ENCODE measurements at regions not wholly inside any gene's neighbourhood (a gene's known extent, or its start where the extent isn't known, plus 50 kb on each side); places are given as distances from the start of the nearest gene placed in this dataset.

DNA sequence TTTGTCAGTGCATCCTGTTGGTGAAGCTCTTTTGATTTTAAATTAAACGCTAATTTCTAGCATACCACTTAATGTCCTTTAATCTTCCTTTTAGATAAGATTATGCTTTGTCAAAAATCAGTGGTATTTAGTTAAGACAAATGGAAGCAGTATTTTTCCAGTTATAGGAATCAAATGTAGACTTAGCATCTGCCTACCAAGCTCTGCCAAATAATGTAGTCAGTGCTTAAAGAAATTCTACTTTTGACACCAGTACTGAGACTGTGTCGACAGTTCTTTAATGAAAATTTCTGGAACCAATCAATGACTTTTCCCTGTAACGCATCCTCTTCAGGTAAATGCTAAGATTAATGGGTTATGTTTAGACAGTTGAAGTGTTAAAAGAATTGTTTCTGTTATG, 803.3 kb upstream of the FAM98A start:
- no peak for DNase-seq (ENCODE audit: low spot score)

DNA sequence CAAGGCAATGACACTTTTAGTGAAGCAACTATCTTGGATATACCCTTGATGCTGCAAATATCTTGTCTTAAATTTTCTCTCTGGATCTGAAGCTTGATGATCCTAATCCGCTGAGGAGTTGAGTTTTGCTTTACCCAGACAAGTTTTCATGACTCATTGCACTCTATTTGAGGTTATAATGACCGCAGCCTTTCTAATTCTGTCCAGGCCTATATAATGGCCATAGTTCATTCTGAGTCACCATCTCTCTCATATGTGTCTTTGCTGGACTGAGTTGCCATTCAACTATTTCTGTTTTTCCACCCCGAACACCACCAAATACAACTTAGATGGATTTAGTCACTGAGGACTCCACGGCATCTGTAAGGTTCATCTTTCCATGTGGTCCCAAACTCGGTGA, 802.1 kb upstream of the FAM98A start:
- DNase-seq (ENCODE audit: low spot score), result peak; percentile 39

DNA sequence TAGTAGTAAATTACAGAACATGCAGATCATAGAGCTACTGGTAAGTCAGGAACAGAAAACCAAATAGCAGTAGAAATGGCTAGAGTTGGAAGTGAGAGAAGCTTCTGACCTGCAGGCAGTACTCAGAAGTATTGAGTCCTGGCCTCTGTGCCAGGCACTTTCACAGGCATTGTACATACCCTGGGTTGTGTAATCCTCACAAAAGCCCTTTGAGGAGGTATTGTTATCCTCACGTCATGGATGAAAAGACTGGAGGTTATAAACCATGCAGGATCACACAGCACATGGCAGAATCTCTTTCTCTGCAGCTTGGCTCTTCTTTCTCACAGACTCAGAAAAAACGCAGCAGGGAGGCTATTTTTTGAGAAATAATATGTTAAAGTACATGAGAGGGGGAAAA, 789.3 kb upstream of the FAM98A start:
- no peak for DNase-seq (ENCODE audit: low spot score)

DNA sequence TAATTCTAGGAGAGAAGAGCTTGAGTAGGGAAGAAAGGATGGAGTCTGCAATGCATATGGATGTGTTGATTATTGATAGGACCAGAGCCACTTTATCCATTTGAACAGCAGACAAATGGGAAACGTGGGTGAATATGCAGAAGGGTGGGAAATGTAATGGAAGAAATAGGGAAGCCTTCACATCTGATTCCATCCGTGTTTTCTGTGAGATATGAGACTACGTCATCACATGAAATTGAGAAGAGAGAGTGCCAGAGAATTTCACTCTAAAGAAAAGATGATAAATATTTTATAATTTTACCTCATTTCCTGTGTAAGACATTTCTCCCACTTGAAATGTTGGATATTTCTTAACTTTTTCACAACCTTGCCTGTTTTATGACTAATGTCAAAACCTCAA, 788.4 kb upstream of the FAM98A start:
- no peak for DNase-seq (ENCODE audit: low spot score)

DNA sequence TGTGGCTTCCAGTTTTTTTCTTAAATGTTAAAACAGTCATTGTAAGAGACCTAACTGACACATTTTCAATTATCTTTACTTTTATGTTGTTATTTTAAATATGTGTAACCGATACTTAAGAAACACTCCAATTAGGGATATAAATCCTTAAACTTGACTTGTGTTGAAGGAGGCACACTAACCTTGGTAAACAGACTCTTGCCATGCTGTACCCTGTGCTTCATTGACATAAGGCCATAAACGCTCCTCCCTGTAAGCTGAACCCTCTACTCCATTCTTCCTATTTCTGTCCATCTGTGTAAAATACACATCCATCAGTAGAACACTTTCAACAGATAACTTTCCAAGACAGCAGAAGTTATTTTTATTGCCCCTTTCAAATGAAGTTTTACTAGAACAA, 780.5 kb upstream of the FAM98A start:
- no peak for DNase-seq (ENCODE audit: low spot score)

DNA sequence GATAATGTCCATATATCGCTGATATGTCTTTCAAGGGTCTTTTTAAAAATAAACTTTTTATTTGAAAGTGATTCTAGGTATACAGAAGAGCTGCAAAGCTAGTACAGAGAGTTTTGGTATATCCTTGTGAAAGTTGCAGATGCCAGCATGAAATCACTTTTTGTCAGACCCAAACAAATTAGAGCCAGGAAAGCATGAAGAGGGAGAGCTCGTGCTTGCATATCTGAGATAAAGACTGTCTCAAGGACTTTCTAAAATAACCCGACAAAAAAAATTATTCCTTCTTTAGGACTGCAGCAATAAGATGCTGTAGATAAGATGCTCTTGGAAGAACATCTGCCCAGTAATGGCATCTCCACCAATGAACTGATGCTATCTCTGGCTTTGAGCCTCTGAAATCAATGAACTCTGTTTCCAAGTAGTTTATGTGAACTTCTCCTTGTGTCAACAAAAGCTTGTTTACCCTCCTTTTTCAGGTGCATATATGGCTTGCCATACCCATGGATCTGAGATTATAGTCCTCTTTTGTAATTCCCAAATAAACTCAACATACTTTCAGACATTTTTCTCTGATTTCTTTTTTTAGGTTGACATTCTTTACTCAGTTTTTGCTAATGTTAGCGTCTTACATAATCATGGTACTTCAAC, 774.6 kb upstream of the FAM98A start:
- no peak for DNase-seq (ENCODE audit: low spot score)

DNA sequence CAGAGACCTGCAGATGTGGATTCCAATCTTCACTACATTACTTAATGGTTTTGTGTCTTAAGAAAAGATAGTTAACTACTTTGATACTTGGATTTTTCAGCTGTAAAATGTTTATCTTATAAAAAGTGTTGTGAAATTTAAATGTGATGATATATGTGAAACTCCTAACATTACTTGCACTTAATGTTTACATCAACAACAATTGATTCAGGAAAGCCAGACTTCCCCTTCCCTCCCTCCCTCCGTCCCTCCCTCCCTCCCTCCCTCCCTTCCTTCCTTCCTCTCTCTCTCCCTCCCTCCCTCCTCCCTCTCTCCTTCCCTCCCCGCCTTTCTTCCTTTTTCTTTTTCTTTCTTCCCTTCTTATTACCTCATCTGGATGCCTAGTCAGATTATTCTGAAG, 773.9 kb upstream of the FAM98A start:
- no peak for DNase-seq (ENCODE audit: low spot score)

DNA sequence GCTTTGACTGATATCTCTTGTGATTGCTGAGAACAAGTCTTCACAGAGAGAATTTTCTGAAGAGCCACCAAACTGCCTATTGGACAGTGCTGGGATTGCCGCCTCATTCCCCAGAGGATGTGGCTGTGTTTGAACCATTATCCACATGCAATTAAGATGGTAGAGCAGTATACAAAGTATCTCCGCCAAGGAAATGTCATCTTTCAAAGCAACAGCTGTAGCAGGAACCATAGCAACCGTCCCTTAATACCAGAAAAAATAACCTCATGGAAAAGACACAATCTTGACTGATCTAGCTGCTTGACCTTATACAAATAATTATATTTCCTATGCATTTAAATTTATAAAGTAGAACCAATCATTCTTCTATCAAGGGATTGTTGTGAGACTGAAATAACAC, 772.6 kb upstream of the FAM98A start:
- no peak for DNase-seq (ENCODE audit: low spot score)

DNA sequence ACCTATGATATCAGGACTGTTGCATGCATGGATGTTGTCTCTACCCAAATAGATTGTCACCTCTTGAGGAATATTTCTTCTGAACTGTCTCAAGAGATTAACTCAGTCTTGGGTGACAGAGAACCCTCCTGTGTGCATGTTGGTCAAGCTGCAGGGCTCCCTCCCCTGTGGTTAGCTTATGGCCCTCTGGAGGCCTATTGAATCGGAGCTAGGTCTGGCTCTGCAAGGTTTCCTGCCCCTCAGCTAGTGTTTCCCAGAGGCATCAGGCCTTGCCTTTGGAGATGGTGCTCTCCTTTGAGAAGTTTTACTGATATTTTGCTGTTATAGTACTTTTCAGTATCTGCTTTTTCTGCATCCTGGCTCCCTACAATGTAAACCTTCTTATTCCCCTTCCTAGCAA, 769.2 kb upstream of the FAM98A start:
- DNase-seq (ENCODE audit: low spot score), result no peak

DNA sequence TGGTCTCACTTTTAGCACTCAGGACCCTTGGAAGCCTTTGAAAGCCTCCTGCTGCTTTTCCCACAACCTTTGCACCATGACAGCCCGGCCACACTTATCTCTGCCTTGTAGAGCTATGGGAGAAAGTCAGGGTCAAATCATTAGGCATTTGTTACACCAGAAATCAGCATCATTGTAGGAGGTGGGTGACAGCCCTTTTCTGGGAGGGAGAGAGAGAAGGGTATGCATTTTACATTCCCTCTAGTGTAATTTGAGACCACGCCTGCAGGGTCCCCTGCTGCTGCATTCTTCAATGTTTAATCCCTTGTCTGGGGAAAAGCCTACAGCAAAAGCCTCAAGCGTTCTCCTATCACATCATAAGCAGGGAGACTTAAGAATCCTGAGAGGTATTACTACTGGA, 766.8 kb upstream of the FAM98A start:
- no peak for DNase-seq (ENCODE audit: low spot score)

DNA sequence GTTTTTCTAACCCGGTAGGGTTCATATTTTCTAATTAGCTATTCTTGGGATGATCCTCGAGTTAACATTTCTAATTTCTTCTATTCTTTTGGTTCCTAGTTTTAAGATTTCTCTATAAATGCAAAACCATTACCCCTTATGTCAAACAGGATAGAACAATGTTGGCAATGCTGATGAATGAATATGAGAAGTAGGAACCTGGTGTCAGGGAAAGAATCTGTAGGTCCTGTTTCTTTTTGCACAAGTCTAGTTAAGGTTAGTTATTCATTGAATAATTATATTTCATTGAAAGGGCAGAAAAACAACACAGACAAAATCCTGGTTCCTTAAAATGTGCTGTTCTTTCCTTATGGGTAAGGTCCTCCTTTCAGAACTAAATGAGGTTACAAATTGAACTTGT, 766.4 kb upstream of the FAM98A start:
- no peak for DNase-seq (ENCODE audit: low spot score)

DNA sequence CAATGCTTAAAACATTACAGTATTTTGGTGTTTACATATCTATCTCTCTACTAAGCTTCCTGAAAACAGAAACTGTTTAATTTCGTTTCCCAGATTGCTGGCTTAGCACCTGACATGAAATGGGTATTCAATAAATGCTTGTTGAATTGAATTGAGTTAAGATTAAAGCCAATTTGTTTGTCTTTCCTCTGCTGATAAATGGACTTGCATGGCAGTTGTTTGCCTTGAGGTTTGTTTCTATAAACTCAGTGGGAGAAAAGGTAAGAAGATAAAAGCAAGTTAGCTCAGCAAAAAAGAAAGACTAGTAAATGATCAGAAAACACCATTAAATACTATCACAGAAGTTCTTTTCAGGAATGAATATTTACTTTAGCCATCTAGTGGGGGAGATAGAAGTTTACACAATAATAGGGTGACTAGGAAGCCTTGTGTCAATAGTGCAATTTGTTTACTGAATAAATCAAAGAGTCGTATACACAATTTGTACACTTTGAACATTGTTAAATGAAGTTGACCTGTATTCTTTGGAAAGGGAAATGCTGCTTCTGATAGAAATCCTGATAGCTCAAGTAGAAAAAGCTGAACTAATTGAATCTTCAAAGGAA, 754.5 kb upstream of the FAM98A start:
- no peak for DNase-seq (ENCODE audit: low spot score)

DNA sequence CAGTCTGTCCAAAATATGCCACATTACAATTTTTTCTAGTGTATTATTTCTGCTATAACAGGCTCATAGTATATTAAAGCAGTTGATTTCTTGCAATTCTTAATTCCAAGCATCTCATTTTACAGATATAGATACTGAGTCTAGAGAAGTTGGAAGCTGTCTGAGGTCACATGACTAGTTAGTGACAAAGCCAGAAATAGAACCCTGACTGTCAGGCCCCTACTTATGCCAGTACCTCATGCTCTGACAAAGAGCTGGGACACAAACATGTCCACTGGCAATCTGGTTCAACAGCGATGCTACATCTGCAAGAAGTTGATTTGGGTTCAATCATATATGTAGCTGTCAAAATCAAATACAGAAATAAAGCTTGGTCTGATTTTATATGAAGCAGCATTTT, 750.4 kb upstream of the FAM98A start:
- no peak for DNase-seq (ENCODE audit: low spot score)

DNA sequence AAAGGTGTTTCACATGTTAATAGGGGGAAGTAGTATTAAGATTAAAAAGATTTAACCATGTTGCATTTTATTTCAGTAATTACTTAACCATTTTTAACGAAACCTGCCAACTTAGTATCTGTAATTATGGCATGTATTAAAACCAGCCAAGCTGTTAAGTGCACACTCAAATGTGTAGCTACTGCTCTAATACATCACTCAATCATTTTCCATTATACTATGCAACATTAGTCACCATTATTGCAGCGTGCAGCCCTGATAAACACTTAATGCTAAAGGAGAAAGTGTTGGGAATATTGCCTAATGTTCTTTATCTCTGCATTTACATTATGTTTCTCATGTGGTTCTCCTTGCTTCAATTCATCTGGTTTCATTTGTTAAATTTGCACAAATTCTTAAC, 745.9 kb upstream of the FAM98A start:
- no peak for DNase-seq (ENCODE audit: low spot score)

DNA sequence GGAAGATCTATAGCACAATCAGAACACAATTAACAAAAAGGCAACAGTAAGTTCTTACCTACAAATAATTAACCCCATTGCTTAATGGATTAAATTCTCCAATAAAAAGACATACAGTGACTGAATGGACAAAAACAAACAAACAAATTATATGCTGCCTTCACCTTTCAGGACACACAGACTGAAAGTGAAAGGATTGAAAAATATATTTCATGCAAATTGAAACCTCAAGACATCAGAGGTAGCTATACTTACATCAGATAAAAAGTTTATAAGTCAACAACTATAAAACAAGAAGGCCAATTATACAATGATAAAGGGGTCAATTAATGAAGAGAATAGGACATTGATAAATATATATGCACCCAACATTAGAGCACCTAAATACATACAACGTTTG, 741.2 kb upstream of the FAM98A start:
- no peak for DNase-seq (ENCODE audit: low spot score)

DNA sequence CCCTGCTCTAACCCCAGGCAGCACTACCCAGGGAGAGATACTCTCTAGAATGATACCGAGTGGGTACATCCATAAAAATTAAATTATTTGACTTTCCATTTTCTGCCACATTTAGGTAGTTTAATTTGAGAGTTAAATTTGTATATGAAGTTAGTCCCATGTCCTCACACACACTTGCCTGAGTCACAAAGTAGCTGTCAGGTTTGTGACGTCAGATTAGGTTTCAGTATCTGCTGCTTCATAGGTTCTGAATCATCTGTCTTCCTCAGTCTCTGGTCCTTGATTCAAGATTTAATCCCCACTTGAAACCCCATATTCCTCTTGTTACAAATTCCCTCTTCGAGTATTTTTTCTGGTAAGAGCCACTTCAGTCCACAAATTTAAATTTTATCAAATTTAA, 738.6 kb upstream of the FAM98A start:
- DNase-seq (ENCODE audit: low spot score), result peak; percentile 16

DNA sequence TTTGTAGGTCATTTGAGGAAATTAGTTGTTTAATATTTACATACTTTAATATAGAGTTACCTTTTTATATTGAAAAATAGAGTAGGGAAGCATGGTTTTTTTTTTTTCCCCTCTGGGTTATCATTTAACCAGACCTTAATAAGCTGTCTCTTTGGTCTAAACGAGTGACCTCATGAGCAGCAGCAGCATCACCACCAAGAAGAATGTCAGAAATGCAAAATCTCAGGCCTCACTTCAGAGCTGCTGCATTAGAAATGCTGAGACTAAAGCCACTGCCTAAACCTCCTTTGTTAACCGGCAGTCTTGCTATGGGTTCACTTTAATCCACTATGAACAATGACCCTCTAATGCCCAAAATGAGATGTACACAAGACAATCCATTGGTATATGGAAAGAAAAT, 733.7 kb upstream of the FAM98A start:
- DNase-seq (ENCODE audit: low spot score), result peak; percentile 81

DNA sequence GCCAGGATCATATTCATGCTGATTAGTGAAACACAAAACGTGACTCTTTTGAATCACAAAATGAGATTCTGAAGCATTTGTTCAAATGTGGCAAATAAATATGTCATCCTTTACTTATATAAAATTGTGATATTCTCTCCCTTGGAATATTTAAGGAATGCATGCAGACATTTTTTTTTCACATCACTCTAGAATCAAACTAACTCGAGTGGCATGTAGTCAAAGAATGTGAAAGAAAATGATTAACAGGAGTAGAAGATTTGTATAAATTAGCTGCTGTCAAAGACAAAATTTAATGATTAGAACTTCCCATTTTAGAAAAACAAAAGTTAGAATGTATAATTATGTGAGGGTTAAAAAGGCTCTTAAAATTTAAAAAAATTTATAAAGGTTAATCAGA, 721.0 kb upstream of the FAM98A start:
- DNase-seq (ENCODE audit: low spot score), result peak; percentile 63

DNA sequence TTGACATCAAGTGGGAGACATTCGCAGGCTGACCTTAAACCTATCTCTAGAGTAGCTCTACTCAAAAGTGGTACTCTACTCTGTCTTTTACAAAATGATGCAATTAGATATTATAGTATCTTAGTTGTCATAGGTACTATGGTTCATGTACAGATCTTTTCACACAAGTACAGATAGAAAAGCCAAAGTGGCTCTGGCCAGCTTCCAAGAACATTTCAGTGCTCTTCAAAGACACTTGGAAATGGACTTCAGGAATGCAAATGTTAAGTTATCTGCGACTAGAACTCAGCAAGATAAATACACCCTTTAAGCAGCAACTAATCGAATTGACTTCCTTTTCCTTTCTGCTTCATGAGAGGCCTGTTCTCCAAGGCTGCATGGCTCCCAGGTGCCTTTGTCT, 718.7 kb upstream of the FAM98A start:
- no peak for DNase-seq (ENCODE audit: low spot score)

DNA sequence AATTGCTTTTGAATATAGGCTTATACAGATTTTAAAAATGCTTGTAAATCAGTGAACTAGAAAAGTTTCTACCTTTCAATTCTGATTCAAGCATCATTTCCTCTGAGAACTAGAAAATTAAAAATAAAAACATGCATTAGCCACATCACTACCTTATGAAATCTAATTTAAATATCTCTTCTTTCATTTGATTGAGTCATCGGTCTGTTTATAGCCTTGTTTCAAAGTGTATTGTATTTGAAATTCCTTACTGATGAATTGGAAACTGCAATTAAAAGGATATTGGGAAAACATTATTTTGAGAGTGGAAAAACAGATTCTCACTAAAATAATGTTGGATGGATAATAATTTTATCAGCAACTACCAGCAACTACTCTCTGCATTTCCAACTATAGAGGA, 717.7 kb upstream of the FAM98A start:
- peak; percentile 22 for DNase-seq (ENCODE audit: low spot score)

DNA sequence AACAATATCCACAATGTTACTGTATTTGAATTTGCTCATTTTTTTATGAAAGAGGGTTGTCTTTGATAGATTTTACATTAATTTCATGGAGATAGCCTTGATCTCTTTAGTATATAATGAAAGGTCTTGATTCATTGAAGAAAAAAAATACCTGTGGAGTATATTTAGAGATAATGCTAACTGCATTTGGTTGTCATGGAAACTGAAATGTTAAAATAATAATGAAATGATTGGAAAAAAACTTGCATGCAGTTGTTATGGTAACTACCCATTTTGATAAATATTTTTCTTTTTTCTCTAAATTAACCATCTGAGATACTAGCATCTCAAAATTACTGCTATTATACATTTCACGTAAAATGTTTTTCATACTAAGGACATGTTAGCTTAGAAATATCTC, 712.7 kb upstream of the FAM98A start:
- DNase-seq (ENCODE audit: low spot score), result no peak

DNA sequence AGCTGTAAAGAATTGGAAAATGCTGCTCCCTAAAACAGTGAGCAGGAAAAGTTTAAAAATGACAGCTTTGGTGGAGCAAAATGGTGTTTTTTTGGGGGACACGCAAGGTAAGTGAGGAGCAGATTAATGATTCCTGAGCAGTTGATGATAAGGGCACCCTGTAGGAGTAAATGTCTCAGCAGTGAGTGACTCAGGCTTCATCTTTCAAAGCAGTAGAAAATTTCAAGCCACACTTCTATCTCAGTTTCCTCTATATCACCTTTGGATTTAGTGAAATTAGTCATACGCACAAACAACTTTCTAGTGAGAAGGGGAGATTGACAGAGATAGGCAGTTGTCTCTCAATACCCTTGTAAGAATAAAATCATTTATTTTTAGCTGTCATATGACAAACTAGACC, 709.0 kb upstream of the FAM98A start:
- DNase-seq (ENCODE audit: low spot score), result peak; percentile 36

DNA sequence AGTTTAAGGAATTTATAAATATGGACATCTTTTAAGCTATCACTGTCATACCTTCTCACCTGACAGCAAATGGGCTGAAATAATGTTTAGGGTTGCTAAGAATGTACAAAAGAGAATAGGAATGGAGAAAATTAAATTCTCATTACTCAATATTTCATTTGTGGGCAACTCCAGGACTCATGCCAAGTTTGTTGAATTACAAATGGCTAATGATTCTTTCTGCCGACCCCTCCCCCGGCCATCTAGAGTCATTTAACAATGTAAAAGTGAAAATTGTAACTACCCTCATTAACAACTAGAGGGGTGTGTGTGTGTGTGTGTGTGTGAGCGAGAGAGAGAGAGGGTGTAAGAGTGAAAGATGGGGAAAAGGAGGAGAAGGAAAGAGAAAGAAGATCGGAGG, 708.5 kb upstream of the FAM98A start:
- DNase-seq (ENCODE audit: low spot score), result peak; percentile 30

DNA sequence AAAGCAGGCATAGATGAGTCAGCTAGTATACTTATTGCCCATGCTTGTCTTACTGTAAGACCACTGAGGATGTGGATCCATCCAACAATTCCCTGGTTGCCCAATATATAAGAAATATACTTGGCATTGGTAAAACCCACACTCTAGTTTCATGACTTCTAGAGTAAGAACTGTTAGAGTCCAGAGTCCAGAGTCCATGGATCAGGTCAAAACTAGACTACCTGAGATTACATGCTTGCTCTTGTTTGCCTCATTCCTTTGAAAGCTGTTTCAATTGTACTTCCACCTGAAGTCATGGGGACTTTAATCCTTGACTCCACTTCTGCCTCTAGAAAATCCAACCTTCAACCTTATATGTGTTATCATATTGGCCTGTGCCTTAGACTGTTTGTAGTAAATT, 707.6 kb upstream of the FAM98A start:
- no peak for DNase-seq (ENCODE audit: low spot score)

DNA sequence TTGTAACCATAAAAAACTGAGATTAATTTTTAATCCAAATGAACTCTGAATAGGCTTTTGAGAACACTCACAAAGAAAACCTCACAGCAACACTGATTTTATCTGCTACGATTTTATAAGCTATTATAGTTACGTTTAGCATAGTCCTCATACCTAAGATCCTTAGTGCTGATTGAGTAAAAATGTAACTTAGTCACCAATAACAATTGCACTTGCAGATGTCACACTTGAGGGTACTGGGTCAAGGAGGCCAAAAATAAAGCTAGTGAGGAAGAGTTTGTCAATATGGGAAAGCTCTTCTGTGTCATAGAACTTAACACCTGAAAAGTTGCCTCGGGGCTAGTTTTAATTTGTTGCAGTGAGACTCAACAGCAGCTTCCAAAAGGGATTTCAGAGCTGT, 706.5 kb upstream of the FAM98A start:
- DNase-seq (ENCODE audit: low spot score), result peak; percentile 22
